Upper lobe of left lung (tissue), 6 donors: ENCODE measurements at regions not wholly inside any gene's neighbourhood (a gene's known extent, or its start where the extent isn't known, plus 50 kb on each side); places are given as distances from the start of the nearest gene placed in this dataset.

Experiments
- ATAC-seq, 2 donors: fragments of 200-7000 bp; cut with Tn5 transposase; one replicate each; pipeline ENCODE4 v1.9.1; 2022; ENCODE audit warnings: mild to moderate bottlenecking in 2 of 2, moderate library complexity in 2 of 2; ENCODE audit not compliant: low FRiP score in 2 of 2
- DNase-seq, 2 donors: peaks; one replicate each; pipeline ENCODE4 v3.0.0-alpha.2; 2019 to 2020
- H3K27ac ChIP-seq, 4 donors: fragments of 200-600 bp; sonication (generic); one replicate each; pipeline ENCODE4 v1.5.1; 2016 to 2019
- H3K27me3 ChIP-seq, 4 donors: fragments of 200-600 bp; sonication (generic); one replicate each; pipeline ENCODE4 v1.5.1; 2017 to 2019
- H3K36me3 ChIP-seq, 4 donors: fragments of 200-600 bp; sonication (generic); one replicate each; pipeline ENCODE4 v1.5.1; 2016 to 2019
- H3K4me1 ChIP-seq, 4 donors: fragments of 200-600 bp; sonication (generic); one replicate each; pipeline ENCODE4 v1.5.1; 2018 to 2019
- H3K4me3 ChIP-seq, 4 donors: fragments of 200-600 bp; sonication (generic); one replicate each; pipeline ENCODE4 v1.5.1; 2017 to 2019; ENCODE audit warnings: mild to moderate bottlenecking in 2 of 4, moderate library complexity in 1 of 4
- H3K9me3 ChIP-seq, 4 donors: fragments of 200-600 bp; sonication (generic); one replicate each; pipeline ENCODE4 v1.5.1; 2018 to 2019
- EP300 ChIP-seq, 4 donors: sonication (generic); formaldehyde crosslinking; IDR thresholded peaks; one replicate each; pipeline ENCODE4 v1.5.1; 2017; ENCODE audit warnings: antibody characterized with exemption in 4 of 4, control low read depth in 2 of 4
- POLR2A ChIP-seq, 4 donors: fragments of 450-650 bp; IDR thresholded peaks; one replicate each; pipeline ENCODE4 v1.5.1; 2016 to 2017; ENCODE audit warnings: antibody characterized with exemption in 4 of 4, mild to moderate bottlenecking in 2 of 4
- POLR2AphosphoS5 ChIP-seq, 2 donors: sonication (generic); formaldehyde crosslinking; IDR thresholded peaks; one replicate each; pipeline ENCODE4 v1.5.1; 2017; ENCODE audit warnings: antibody characterized with exemption in 2 of 2
- WGBS, 2 donors: methylation state at CpG; one replicate each; pipeline ENCODE4 v1.1.5; 2017 to 2018; 5-methylcytosine and 5-hydroxymethylcytosine counted together
- TF ChIP-seq, protein P1 (sequence below), 6 experiments: fragments of 450-650 bp in 4 of 6; fragments of 200-600 bp in 2 of 6; sonication (generic) in 2 of 6; IDR thresholded peaks; one replicate each; pipeline ENCODE4 v1.5.1; 2016 to 2019; ENCODE audit warnings: antibody characterized with exemption in 6 of 6
- donor health status: DM: no; HTN: no; CAD: no; lungs with moderate emphysema.
- donor health status: DM: no; HTN: yes; CAD: no; lungs with severe emphysema.

DNA sequence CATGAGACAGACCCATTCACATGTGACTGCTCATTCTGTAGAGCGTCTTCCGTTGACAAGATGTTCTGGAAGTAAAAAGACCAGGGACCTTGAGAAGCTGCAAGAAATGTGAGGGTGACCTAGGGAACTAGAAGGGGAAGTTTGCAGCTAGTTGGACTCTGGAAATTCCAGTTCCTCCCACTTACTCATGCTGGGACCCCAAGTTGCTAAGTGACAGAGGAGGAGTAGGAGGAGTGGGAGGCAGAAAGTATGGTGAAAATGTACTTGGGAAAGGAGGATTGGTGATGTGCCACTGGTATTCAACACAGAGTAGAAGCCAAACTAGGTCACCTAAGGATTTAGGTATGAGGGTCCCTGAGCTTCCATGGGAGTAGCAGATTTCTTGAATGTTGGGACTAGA lies 132.4 kb downstream of the KCNA5 start:
- H3K4me1 ChIP-seq: no peaks in the 10 kb centered on the region
- no peak overlapping the region for H3K4me3 ChIP-seq
- no peaks in the 10 kb centered on the region for H3K9me3 ChIP-seq
- DNase-seq (no peak), ATAC-seq (no peak)
- H3K27ac ChIP-seq: no peak overlapping the region
- no peaks in the 10 kb centered on the region for H3K27me3 ChIP-seq
- TF ChIP-seq POLR2A (IDR thresholded peaks at IDR 0.05) (no peak), POLR2AphosphoS5 (IDR thresholded peaks at IDR 0.05) (no peak), EP300 (IDR thresholded peaks at IDR 0.05) (no peak)
- TF ChIP-seq, protein P1, sequence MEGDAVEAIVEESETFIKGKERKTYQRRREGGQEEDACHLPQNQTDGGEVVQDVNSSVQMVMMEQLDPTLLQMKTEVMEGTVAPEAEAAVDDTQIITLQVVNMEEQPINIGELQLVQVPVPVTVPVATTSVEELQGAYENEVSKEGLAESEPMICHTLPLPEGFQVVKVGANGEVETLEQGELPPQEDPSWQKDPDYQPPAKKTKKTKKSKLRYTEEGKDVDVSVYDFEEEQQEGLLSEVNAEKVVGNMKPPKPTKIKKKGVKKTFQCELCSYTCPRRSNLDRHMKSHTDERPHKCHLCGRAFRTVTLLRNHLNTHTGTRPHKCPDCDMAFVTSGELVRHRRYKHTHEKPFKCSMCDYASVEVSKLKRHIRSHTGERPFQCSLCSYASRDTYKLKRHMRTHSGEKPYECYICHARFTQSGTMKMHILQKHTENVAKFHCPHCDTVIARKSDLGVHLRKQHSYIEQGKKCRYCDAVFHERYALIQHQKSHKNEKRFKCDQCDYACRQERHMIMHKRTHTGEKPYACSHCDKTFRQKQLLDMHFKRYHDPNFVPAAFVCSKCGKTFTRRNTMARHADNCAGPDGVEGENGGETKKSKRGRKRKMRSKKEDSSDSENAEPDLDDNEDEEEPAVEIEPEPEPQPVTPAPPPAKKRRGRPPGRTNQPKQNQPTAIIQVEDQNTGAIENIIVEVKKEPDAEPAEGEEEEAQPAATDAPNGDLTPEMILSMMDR (IDR thresholded peaks at IDR 0.05): no peak
- H3K36me3 ChIP-seq: no peaks in the 10 kb centered on the region
- WGBS, 2 donors: 91 to 96% methylated on average over 2 of the region's 2 CpGs

DNA sequence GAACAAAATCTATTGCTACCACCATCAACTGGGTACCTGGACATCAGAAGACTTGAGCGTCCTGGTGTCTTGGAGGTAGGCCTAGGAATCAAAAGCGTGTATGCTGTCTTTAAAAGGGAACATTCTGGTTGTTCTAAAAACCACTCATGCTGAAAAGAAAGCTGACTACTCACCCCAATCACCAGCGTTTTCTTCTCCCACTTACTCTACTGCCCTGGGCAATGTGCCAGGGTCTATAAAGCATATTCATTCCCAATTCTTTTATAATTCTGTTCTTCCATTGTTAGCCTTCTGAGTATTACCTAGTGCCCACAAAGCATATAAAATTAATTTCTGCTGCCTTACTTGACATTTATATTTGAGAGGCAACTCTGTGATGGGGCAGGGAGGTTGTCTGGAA lies 133.4 kb downstream of the KCNA5 start:
- no peaks in the 10 kb centered on the region for H3K36me3 ChIP-seq
- no peak overlapping the region for H3K27ac ChIP-seq
- no peaks in the 10 kb centered on the region for H3K9me3 ChIP-seq
- no peaks in the 10 kb centered on the region for H3K4me1 ChIP-seq
- no peak overlapping the region for H3K4me3 ChIP-seq
- 56 to 76% methylated on average over 3 of the region's 3 CpGs for WGBS, 2 donors
- ATAC-seq (no peak), DNase-seq (no peak)
- no peak for TF ChIP-seq POLR2A (IDR thresholded peaks at IDR 0.05)
- TF ChIP-seq, protein P1 (IDR thresholded peaks at IDR 0.05): no peak
- TF ChIP-seq EP300 (IDR thresholded peaks at IDR 0.05): no peak
- TF ChIP-seq POLR2AphosphoS5 (IDR thresholded peaks at IDR 0.05): no peak
- H3K27me3 ChIP-seq: no peaks in the 10 kb centered on the region

DNA sequence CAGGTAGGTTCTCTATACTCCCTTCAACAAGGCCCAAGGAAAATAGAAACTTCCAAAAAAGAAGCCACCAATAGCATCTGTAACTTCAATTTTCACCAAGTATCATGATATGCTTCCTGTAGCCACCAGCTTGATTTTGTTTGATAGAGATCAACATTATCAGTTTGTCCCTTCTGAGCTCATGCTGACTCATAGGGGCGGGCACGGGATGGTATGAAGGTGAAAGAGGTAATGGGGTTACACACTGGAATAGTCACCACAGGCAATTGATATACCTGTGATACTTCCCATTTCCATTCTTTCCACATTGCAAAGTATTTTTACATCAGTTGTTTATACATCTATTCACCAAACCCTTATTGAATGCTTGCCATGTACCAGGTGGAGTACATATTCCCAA lies 134.1 kb downstream of the KCNA5 start:
- WGBS, 2 donors: 93 to 95% methylated on average over 2 of the region's 2 CpGs
- DNase-seq (no peak), ATAC-seq (no peak)
- Histone ChIP-seq H3K4me3 (no peak overlapping the region), H3K27me3 (no peaks in the 10 kb centered on the region), H3K36me3 (no peaks in the 10 kb centered on the region), H3K9me3 (no peaks in the 10 kb centered on the region), H3K4me1 (no peaks in the 10 kb centered on the region), H3K27ac (no peak overlapping the region)
- TF ChIP-seq POLR2AphosphoS5 (IDR thresholded peaks at IDR 0.05) (no peak), EP300 (IDR thresholded peaks at IDR 0.05) (no peak), POLR2A (IDR thresholded peaks at IDR 0.05) (no peak)
- TF ChIP-seq, protein P1 (IDR thresholded peaks at IDR 0.05): no peak

DNA sequence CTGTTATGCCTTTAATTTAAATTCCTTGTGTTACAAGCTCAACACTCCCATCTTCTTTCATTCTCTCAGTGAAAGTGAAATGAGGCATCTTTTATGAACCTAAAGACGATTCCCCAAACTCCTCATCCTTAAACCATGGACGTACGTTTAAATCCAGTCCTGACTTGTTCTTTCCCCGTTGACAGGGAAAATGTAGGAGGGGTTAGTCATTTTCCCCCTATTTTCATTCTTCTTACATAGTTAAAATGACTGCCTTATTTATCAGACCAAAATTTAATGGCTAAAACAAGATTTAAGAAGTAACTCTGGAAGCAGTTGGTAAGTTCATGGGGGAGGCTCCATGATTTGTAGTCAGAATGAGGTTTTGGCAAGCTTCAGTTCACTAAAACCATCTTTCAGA lies 134.9 kb downstream of the KCNA5 start:
- Histone ChIP-seq H3K27ac (no peak overlapping the region), H3K4me3 (no peak overlapping the region), H3K27me3 (no peaks in the 10 kb centered on the region), H3K36me3 (no peaks in the 10 kb centered on the region), H3K9me3 (no peaks in the 10 kb centered on the region), H3K4me1 (no peaks in the 10 kb centered on the region)
- WGBS, 2 donors: 78 to 85% methylated on average over 4 of the region's 4 CpGs
- no peak for ATAC-seq
- no peak for DNase-seq
- TF ChIP-seq EP300 (IDR thresholded peaks at IDR 0.05): no peak
- TF ChIP-seq, protein P1 (IDR thresholded peaks at IDR 0.05): no peak
- TF ChIP-seq POLR2AphosphoS5 (IDR thresholded peaks at IDR 0.05): no peak

DNA sequence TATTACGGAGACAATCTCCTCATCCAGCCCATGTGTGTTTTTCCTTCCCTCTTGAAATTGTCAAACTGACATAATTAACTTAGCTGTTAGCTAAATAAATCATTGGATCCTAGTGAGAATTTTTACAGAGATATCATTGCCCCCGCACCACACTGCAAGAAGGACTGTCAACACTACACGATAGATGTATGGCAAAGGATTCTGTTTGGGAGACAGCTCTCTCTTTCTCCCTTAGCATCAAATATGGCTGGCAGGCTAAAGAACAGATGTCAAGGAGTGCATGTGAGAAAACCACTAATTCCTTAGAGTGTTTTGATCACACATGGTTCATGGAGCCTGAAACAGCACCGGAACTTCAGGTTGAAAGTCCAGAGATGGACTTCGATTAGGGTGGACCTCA lies 136.8 kb downstream of the KCNA5 start:
- no peak for ATAC-seq
- H3K27me3 ChIP-seq: no peaks in the 10 kb centered on the region

More for the DNA sequence above, 136.8 kb downstream of the KCNA5 start:
- Histone ChIP-seq H3K4me1 (no peaks in the 10 kb centered on the region), H3K27ac (no peak overlapping the region), H3K36me3 (no peaks in the 10 kb centered on the region), H3K4me3 (no peak overlapping the region), H3K9me3 (no peaks in the 10 kb centered on the region)
- no peak for DNase-seq
- WGBS, 2 donors: 89 to 99% methylated on average over 5 of the region's 5 CpGs
- TF ChIP-seq, protein P1 (IDR thresholded peaks at IDR 0.05): no peak
- TF ChIP-seq POLR2AphosphoS5 (IDR thresholded peaks at IDR 0.05) (no peak), POLR2A (IDR thresholded peaks at IDR 0.05) (no peak), EP300 (IDR thresholded peaks at IDR 0.05) (no peak)
